GM12891 (cell line): ENCODE measurements at regions not wholly inside any gene's neighbourhood (a gene's known extent, or its start where the extent isn't known, plus 50 kb on each side); places are given as distances from the start of the nearest gene placed in this dataset.

Experiments used
- POLR2A ChIP-seq: IDR thresholded peaks from 2 replicates; pipeline ENCODE4 v1.6.1; 2011; ENCODE audit warnings: low read depth, low read length, control low read depth
- TAF1 ChIP-seq: IDR thresholded peaks from 2 replicates; pipeline ENCODE4 v1.6.1; 2011; ENCODE audit warnings: low read depth, low read length, control low read depth

DNA sequence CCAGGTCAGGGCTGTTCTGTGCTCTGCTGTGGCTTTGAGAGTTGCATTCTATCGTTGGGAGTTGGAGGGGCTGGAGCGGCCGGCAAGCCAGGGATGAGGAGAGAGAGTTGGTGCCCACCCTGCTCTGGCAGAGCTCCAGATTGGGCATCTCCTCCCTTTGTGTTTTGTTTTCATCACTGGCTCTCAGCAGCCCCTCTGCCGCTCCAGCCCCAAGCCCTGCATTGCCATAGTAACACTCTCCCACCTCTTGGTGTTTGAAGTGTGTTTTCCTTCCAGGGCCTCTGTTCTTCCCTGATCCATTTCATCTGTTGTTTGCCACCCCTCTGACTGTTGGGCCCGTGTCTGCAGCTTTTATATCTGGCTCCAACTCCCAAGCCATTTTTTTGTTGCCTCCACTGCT is 152.7 kb downstream of the URB2 start:
- TF ChIP-seq TAF1: no peak
- TF ChIP-seq POLR2A: no peak
